GM21825 (cell line): ENCODE measurements at regions not wholly inside any gene's neighbourhood (a gene's known extent, or its start where the extent isn't known, plus 50 kb on each side); places are given as distances from the start of the nearest gene placed in this dataset.

Experiments used
- ATAC-seq: cut with Tn5 transposase; IDR thresholded peaks from one replicate; pipeline ENCODE4 v1.9.1; 2021; ENCODE audit warnings: mild to moderate bottlenecking, moderate library complexity; ENCODE audit not compliant: unreplicated experiment

- no peak for ATAC-seq
Measured at GRCh38 chr12:127070515-127071157, 1196.3 kb upstream of the TMEM132C start.

DNA sequence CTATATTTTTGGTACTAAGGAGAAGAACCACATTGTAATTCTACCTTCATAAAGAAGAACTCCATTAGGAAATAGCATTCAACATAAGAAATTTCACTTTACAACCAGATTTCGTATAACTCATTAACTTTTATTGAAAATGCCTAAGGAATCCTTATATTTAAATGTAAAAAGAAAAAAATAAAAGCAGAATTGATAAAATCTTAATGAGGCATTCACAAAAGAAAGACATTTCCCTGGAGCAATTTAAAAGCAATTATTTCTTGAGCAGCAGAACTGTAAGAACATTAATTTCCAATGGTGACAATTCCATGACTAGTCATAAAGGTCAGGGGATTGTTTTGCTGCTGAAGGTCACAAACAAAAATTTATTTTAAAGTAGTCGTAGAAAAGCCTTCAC is 1192.8 kb upstream of the TMEM132C start:
- ATAC-seq = no peak

DNA sequence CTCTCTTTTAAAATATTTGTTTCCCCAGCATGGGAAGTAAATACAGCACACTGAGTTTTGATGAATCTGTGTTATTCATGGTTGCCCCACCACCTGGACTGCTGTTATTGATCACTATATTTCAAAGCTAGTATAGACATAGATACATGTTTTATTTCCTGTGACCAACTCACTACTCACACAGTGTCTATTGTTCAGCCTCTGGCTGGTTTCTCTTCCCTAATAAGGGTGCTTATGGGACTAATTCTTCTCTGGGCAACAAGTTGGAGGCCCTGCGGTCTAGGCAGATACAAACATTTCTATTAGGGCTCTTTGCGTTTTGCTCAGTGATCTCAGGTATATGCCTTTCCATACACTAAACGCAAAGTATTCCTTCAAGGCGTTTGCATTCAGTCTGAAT is 1191.0 kb upstream of the TMEM132C start:
- no peak for ATAC-seq

GRCh38 chr12:127077262-127078045 is 1189.5 kb upstream of the TMEM132C start:
- no peak for ATAC-seq

GRCh38 chr12:127078577-127079350 is 1188.2 kb upstream of the TMEM132C start:
- no peak for ATAC-seq

- ATAC-seq = no peak
Measured at GRCh38 chr12:127079636-127080035, 1187.3 kb upstream of the TMEM132C start.

DNA sequence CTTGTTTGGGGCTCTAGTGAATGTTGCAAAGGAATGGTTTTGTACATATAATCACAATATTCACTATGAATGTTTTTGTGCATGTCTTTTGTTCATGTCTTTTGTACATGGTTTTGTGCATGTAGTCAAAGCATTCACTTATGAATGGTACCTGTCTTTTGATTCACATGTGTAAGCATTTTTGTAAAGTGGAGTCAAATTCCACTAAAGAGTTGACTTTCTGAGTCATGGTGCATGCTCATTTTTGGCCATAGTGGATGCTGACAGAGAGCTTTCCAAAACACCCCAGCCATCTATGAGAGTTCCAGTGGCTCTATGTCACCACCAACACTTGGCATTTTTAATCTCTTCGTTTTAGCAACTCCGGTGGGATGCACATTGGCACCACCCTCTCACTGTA is 1185.9 kb upstream of the TMEM132C start:
- no peak for ATAC-seq

DNA sequence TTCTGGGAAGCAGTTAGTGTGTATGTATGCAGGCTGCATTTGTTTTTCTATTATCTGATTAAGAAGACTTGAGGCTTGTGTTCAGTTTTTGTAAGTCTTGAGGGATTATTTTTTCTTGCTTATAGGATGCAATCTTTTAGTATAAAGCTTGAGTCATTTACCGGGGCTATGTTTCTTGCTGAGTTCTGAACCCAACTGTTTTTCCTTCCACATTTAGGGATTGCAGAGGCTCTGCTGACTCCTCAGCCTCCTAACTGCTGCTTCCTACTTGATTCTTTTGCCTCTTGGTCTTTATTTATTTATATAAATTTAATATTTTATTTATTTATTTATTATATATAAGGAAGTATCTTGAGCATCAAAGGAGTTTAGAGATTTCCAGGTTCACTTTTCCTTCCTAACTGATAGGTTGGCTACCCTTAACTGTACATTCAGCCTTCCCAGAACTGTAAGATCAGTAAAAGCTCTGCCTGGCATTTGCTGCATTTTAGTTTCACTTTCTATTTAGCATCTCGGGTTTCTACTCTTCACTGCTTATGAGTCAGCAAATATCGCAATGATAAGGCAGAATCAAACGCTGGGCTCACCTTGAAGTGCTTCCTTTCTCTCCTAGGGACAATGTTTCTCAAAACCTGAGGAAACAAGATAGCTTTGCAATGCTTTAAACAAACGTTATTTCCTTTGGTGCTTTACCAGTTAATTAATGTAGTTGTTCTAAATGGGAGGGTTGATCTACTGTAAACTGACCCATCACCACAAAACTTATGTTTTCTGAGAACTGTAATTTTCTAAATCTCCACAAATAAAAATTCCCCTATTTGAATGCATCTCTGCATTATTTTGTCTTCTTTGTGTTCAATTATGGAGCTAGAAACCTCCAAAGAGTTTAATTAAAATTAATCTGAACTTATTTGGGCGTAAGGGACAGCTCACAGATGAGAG is 1183.7 kb upstream of the TMEM132C start:
- peak; percentile 99 for ATAC-seq

GRCh38 chr12:127101076-127101475 is 1165.9 kb upstream of the TMEM132C start:
- no peak for ATAC-seq

GRCh38 chr12:127106041-127106440 is 1160.9 kb upstream of the TMEM132C start:
- no peak for ATAC-seq

GRCh38 chr12:127106697-127107096 is 1160.3 kb upstream of the TMEM132C start:
- ATAC-seq = no peak

GRCh38 chr12:127107744-127108143 is 1159.2 kb upstream of the TMEM132C start:
- ATAC-seq = no peak

DNA sequence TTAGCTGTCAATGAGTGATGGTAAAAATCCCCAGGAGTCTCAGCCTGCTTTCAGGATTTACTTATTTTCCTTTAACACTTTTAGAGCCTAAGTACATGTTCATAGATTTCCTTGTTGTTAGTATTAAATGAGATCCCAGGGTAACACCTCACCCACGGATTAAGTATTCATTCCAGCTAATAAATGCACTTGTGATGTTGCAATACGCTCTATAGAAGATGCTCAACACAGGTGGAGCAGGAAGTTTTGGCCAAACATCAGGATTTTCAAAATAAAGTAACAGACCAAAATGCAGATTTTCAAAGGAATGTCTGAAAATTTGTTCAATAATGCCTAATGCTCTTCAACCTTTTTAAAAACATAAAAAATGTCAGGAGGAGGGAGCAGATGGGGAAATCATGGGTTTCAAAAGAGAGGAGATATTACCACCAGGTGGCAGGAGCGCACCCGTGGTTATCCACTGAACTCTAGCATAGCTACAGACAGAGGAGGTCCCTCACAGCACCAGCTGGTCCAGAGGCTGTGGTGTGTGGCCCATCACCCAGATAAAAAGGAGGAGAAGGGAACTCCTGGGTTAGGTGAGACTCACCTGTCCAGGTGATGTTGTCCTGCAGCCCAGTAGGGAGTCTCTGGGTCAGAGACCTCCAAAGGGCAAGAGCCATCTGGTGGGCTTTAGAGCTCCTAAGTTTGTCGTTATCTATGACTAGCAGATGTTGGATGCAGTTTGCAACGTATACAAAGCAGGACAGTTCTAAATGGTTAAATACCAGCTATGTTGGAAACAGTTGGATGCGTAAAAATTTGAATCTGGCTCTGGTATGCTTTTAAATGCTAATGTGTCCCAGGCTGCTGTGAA is 1158.4 kb upstream of the TMEM132C start:
- no peak for ATAC-seq

DNA sequence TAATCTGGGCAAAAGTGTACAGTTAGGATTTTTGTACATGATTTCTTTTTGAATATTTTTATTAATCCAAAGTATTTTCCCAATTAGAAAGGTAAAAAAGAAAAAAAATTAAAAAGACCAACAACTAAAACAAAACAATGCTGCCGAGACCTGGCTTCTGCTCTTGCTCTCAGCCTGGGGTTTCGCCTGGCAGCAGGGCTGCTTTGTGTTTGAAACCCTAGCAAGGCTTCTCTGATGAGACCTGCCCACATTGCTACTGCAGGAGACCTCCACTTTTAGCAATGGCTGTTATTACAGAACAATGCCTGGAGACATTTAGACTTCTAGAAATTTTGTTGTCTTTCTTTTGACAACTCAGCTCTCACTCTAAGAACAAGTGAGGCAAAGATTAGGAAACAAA is 1153.0 kb upstream of the TMEM132C start:
- no peak for ATAC-seq

GRCh38 chr12:127115468-127116035 is 1151.4 kb upstream of the TMEM132C start:
- ATAC-seq = no peak

GRCh38 chr12:127118251-127118650 is 1148.7 kb upstream of the TMEM132C start:
- no peak for ATAC-seq

DNA sequence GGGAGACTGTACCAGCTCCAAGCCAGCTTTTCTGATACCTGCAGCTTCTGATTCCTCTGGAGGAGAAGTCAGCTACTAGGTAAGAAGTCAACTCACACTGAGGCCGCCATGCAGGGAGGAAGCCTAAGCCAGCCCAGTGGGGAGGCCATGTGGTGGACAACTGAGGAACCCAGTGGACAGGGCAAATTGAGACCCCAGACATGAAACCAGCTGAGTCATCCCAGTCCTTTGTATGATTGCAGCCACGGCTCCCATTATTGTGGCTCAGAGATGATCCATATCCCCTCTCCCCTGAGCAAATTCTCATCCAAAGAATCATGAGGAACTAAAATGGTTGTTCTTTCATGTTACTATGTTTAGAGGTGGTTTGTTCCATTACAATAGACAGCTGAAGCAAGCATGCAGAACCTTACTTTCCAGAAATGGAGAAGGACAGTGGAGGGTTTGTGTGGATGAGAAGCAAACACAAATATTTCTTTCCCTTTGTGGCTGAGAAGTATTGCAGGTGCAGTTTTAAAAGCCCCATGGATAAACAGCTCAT is 1147.3 kb upstream of the TMEM132C start:
- ATAC-seq = no peak

- no peak for ATAC-seq
Measured at GRCh38 chr12:127120851-127121250, 1146.1 kb upstream of the TMEM132C start.

GRCh38 chr12:127121494-127122084 is 1145.4 kb upstream of the TMEM132C start:
- no peak for ATAC-seq
